HS-27A (cell line): ENCODE measurements at regions not wholly inside any gene's neighbourhood (a gene's known extent, or its start where the extent isn't known, plus 50 kb on each side); places are given as distances from the start of the nearest gene placed in this dataset.
"Not testable (repeated sequence)": the region's sequence is repeated elsewhere in the genome, so short reads cannot be mapped to it uniquely, and the experiment has no call there.

ENCODE experiments used
- DNase-seq: peaks from one replicate; pipeline ENCODE4 v3.0.0-alpha.2; 2012; ENCODE audit warnings: low read depth, missing footprints

GRCh38 chr2:36163520-36164254 lies 191.9 kb upstream of the CRIM1 start:
- no peak for DNase-seq

DNA sequence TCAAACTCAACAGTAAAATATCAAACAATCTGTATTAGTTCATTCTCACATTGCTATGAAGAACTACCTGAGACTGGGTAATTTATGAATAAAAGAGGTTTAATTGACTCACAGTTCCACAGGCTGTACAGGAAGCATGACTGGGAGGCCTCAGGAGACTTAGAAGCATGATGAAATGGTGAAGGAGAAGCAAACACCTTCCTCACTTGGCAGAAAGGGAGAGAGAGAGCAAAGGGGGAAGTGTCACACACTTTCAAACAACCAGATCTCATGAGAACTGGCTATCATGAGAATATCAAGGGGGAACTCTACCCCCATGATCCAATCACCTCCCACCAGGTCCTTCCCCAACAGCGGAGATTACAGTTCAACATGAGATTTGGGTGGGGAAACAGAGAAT lies 198.5 kb upstream of the CRIM1 start:
- DNase-seq, result not testable (repeated sequence)

- DNase-seq, result no peak
These were observed 207.7 kb upstream of the CRIM1 start for GRCh38 chr2:36147670-36148390.

DNA sequence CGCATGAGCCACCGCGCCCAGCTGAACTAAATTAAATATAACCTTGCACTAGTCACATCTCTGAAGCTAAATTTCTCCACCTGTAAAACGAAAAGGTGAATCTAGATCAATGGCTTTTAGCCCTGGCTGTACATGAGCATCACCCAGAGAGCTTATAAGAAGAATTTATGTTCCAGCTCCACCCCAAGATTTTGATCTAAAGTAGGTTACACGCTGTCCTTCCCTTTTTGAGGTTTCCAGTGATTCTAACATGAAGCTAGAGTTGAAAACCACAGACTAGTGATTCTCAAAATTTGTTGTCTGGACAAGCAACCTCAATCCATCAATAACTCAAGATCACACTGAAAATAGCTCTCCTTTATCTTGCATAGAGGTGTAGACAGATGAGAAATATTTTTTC lies 208.8 kb upstream of the CRIM1 start:
- DNase-seq, result no peak

- DNase-seq, result no peak
These were observed 215.2 kb upstream of the CRIM1 start for GRCh38 chr2:36140391-36140790.

GRCh38 chr2:36137612-36138011 lies 218.0 kb upstream of the CRIM1 start:
- DNase-seq, result no peak

- DNase-seq, result no peak
These were observed 221.3 kb upstream of the CRIM1 start for GRCh38 chr2:36134281-36134680.

DNA sequence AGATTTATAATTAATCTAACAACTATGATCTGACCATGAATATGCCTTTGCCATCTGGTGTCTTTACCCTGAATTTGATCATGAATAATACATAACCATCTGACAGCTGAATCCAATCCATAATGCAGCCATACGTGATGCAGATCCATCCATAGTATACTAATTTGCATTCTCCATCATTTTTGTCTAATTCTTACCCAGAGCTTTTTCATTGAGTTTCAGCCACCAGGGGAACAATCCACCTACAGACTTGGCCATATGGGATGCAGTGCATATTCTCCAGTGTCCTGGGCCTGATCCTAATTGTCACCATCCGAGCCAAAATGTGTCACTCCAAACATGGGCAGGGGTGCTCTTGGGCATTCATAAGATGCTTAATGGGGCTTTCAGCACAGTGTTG lies 227.2 kb upstream of the CRIM1 start:
- DNase-seq, result no peak

DNA sequence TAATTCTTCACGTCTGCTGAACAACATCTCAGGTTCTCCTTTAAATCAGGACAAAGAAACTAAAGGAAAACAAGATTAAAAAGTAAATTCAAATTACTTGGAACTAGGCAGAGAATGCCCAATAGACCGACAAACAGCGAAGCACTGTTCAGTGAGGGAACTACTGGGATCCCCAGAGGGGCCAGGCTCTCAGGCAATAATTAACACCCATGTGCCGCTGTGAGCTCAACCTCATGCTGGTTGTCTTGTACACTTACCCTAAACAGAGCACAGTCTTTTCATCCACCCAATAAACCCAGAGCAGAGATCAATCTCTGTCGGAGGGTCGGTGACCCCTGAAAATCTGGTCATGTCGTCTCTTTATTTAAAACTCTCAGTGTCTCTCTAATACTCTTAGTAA lies 229.9 kb upstream of the CRIM1 start:
- no peak for DNase-seq

DNA sequence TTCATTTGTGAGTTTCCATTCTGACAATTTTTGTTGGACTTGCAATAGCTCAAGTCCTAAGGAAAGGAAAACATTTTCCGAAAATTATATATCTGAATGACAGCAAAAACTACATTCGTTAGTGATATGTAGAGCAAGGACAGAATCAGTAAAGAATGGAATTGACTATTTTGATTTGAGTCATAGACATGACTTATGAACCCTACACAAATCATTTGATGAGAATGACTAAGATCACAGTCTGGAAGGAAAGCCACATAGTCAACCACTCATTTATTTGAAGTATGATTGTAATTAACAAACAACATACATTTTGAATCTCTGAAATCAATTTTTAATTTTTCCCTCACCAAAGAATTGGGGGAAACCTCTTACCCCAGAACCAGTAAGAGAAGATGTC lies 231.6 kb upstream of the CRIM1 start:
- DNase-seq, result no peak

DNA sequence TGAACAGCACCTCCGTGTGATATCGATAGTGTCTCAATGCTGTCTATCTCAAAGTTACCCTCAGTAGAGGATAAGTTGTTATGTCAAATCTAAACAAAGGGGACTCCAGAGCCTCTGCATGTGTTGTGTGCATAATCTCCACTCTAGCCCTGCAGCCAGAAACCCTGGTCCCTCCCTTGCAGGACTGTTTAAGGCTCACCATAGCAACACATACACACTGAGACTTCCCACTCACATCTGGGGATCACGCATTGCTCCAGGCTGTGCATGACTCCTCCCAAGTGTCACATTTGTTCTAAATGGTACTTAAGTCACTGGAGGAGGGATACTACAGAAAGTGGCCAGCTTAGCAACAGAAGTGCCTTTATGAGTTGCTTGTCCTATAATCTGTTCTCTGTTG lies 258.6 kb upstream of the CRIM1 start:
- no peak for DNase-seq

GRCh38 chr2:36091844-36092741 lies 263.5 kb upstream of the CRIM1 start:
- not testable (repeated sequence) for DNase-seq

DNA sequence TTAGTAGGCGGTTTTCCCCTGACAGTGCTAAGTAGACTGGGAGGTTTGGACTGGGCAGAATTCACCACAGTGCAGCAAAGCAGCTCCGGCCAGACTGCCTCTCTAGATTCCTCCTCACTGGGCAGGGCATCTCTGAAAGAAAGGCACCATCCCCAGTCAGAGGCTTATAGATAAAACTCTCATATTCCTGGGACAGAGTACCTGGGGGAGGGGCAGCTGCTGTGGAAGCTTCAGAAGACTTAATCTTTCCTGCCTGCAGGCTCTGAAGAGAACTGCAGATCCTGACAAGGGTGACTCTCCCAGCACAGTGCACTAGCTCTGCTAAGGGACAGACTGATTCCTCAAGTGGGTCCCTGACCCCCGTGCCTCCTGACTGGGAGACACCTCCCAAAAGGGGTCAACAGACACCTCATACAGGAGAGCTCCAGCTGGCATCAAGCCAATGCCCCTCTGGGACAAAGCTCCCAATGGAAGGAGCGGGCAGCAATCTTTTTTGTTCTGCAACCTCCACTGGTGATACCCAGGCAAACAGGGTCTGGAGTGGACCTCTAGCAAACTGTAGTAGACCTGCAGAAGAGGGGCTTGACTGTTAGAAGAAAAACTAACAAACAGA lies 266.8 kb upstream of the CRIM1 start:
- DNase-seq, result no peak

DNA sequence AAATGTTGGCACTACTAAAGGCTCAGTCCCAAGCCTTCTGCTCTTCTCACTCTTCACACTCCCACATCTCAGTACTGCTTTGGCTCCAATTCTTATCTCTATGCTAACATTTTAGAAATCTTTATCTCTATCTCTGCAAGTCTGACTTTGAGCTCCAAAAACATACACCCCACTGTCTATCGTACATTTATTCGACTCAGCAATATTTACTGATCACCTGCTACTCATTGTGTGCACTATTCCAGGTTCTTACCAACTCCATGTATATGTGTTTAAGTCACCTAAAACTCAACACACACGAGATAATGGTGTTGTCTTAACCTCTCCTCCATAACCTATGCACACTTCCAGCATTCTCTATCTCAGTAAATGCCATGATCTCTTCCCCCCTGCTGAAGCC lies 268.2 kb upstream of the CRIM1 start:
- no peak for DNase-seq

DNA sequence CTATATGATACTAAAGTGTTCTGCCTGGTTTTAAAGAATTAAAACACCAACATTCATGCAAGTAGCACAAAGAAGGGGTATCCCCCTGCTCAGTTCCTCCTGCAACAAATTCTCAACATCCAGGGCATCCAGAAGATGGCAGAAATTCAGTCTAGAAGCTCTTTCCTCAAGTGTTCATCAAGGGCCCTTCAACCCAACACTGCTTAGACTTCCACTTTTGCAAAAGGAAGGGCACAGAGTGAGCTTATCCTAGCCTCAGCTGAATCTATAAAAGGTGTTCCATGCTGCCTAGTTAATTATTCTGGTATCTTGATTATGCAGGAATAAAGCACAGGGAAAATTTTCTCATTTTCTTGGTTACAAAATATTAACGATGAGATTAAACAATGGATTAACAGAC lies 275.8 kb upstream of the CRIM1 start:
- DNase-seq, result no peak

DNA sequence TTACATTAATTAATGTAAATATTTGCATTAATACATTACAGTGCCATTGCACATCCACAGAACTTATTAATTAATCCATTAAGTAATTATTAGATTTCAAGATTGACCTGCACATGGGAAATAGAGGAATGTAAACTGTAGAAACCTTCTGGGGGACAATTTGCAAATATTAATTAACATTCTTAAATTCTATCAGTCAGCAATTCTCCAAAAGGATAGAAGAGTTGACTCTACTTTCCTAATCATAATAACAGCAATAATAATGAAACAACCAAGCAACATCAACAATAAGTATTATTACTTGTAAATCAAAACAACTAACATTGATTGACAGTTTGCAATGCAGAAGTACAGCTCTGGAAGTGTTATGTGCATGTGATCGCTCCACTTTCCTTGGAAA lies 281.6 kb upstream of the CRIM1 start:
- no peak for DNase-seq

DNA sequence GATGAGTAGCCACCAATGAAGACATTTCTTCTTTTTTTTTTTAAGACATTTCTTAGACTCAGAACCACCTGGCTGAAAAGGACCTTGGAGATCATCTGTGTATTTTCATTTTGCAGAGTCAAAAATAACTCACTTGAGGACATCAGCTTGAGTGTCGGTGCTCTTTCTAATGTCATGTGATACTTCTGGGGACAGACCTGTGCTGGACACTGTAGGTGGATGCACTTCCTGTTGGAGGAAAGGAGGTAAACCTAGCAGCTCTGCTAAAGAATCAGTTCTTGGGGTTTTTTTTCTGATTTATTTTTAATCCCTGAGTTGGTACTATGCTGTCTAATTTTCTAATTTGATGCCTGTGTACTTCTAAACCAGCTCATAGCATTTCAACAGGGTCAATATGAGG lies 283.9 kb upstream of the CRIM1 start:
- no peak for DNase-seq

GRCh38 chr2:36069074-36069473 lies 286.5 kb upstream of the CRIM1 start:
- no peak for DNase-seq

DNA sequence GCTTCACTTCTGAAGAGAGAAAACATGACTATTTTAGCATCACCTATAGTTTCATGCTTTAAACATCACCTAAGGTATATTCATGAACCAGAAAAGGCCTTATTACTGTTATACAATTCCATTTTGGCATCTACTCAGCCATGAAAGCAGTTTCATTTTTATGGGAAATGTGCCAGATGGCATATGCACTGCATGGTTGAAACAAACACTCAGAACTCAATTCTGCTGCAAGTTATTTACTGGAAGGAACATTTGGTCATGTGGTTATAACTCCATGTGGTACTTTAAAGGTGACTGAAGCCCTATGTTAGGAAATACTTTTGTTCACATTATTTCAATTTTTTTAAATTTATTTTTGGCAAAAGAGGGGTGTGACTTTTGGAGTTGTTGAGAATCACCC lies 287.5 kb upstream of the CRIM1 start:
- DNase-seq, result no peak

DNA sequence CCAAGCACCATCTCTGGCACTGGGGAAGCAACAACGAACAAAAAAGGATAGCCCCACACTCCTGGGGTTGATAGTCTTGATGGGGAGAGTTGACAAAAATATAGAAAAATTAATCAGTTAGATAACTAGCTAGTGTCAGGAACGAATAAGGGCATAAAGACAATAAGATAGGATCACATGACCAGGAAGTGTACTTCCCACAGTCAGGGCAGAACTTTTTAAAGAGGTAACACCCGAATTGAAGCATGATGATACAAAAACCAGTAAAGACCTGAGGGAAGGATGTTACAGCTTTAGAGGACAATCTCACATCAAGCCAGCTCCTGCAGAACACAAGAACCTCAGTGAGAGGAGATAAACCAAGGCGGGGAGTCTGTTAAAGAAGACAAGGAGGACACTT lies 295.4 kb upstream of the CRIM1 start:
- no peak for DNase-seq

DNA sequence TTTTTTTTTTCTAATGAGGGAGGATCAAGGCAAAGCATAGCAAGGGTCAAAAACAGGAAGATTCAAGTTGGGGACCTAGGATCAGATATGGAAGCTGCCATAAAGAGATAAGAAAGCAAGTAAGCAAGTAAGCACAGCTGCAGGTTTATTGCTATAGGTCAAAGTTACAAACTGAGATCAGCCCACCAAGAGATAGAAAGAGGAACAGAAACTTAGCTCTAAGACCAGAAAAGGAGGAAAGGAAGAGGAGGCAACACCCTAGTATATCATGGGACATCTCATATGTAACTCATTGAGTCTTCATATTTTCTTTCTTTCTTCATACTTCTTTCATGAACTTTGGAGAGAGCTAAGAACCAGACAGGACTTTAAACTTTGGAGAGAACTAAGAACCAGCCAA lies 295.9 kb upstream of the CRIM1 start:
- DNase-seq, result no peak

DNA sequence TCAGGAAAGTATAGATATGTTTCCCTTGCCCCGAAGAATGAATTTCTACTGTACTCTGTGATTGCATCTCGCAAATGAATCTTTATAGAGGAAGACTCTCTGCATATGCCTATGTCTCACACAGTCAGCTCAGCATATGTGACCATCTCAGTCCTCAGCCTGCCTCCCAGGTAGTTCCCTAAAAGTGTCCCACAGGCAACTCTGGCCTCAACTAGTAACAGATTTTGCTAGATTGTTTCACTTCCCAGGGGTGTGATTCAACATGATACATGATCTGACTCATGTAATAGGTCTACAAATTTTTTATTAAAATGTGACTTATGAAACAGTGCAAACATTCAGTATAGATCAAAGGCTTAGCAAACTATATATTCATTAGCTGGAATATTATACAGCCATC lies 296.6 kb upstream of the CRIM1 start:
- no peak for DNase-seq
